ENCODE measurements at regions not wholly inside any gene's neighbourhood (a gene's known extent, or its start where the extent isn't known, plus 50 kb on each side); places are given as distances from the start of the nearest gene placed in this dataset.

DNA sequence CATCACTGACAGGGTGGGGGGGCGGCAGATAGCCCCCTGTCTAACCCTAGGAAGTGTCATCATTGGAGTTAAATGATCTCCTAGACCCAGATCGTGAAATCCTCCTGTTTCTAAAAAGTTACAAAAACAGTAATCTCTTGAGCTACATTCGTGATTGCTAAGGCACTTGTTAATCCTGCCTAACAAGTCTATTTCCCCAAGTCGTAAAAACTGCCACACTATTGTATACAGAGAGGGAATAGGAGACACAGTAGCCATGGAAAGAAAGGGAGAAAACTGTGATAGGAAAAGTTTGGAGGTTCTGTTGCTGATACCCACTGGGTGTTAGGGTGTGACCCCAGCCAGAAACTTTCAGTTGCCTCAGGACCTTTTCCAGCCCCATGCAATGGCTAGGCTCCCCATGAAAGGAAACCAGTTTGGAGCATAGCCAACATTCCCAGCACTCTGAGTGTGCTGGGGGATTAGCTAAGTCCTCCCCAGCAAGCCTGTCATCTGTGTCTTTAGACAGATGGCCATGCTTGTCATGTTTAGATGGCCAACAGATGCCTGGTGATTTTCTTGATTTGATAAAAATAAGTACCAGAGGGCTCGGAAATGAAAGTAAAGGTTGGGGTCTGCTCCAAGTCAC is 63.3 kb upstream of the ANXA10 start:
- intact Hi-C loops (cut with DNase I, micrococcal nuclease), result no loop called here
- Mint-ChIP-seq H3K27ac (no peak overlapping the region), H3K27me3 (no peaks in the 10 kb centered on the region), H3K36me3 (ENCODE audit: low read depth) (no peaks in the 10 kb centered on the region), H3K4me3 (no peak overlapping the region), H3K4me1 (no peaks in the 10 kb centered on the region), H3K9me3 (ENCODE audit: low read depth) (no peaks in the 10 kb centered on the region)
- POLR2A ChIA-PET, result no interaction called here
- CTCF ChIA-PET, result no interaction called here
- ATAC-seq, result no peak
- DNase-seq, result no peak

DNA sequence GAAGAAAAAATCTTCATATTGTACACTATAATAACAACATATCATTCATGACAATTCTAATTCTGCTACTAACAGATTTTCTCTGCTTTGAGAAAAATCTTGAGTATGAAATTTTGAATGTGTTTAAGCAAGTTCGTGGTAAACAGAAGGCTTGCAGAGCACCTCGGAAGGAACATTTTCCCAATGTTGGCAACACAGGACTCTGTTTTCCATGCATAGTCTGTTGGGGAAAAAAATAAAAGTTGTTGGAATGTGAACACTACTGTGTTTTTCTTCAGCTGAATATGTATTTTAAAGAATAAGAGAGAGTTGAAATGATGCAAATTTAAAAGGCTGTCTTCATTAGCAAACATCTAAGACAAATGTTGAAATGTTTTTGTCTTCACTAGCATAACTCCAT is 54.7 kb upstream of the ANXA10 start:
- intact Hi-C loops (cut with DNase I, micrococcal nuclease), result no loop called here
- Mint-ChIP-seq H3K4me1 (no peaks in the 10 kb centered on the region), H3K36me3 (ENCODE audit: low read depth) (no peaks in the 10 kb centered on the region), H3K27me3 (peaks cover 2% of the 10 kb centered on the region), H3K4me3 (no peak overlapping the region), H3K9me3 (ENCODE audit: low read depth) (no peaks in the 10 kb centered on the region), H3K27ac (no peak overlapping the region)
- ATAC-seq, result no peak
- CTCF ChIA-PET, result no interaction called here
- no peak for DNase-seq
- POLR2A ChIA-PET, result no interaction called here

DNA sequence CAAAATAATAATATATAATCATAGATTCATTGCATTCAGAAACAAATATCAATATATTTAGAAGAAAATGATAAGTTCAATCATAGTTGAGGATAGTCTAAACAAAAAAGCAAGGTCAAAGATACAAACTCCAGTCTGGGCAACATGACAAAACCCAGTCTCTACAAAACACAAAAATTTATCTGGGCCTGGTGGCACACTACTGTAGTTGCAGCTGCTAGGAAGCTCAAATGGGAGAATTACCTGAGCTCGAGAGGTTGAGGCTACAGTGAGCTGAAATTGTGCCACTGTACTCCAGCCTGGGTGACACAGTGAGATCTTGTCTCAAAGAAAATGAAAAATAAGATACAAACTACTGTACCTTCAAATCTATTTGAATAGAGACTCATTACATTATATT is 52.7 kb upstream of the ANXA10 start:
- DNase-seq (no peak), ATAC-seq (no peak)
- ChIA-PET POLR2A (no interaction called here), CTCF (no interaction called here)
- intact Hi-C loops (cut with DNase I, micrococcal nuclease), result no loop called here
- Mint-ChIP-seq H3K4me1 (no peaks in the 10 kb centered on the region), H3K27ac (no peak overlapping the region), H3K9me3 (ENCODE audit: low read depth) (no peaks in the 10 kb centered on the region), H3K4me3 (no peak overlapping the region), H3K27me3 (peaks cover 2% of the 10 kb centered on the region), H3K36me3 (ENCODE audit: low read depth) (no peaks in the 10 kb centered on the region)
